Epithelial cell of esophagus (primary cell): ENCODE measurements at regions not wholly inside any gene's neighbourhood (a gene's known extent, or its start where the extent isn't known, plus 50 kb on each side); places are given as distances from the start of the nearest gene placed in this dataset.

Experiments
- DNase-seq: peaks from one replicate; pipeline ENCODE4 v3.0.0; 2010; ENCODE audit warnings: low read depth
- H3K4me3 ChIP-seq: 2 replicates; pipeline ENCODE4 v1.5.1; 2011; ENCODE audit warnings: mild to moderate bottlenecking, low read length, control low read depth
- CTCF ChIP-seq: IDR thresholded peaks from 2 replicates; pipeline ENCODE4 v1.5.1; 2011; ENCODE audit warnings: low read depth, mild to moderate bottlenecking, low read length, control low read depth, inconsistent platforms; ENCODE audit not compliant: insufficient read depth; ENCODE audit errors: missing control alignments

GRCh38 chr3:137199678-137200077 is 241.9 kb downstream of the IL20RB start:
- TF ChIP-seq CTCF = no peak
- no peak overlapping the region for H3K4me3 ChIP-seq
- no peak for DNase-seq

DNA sequence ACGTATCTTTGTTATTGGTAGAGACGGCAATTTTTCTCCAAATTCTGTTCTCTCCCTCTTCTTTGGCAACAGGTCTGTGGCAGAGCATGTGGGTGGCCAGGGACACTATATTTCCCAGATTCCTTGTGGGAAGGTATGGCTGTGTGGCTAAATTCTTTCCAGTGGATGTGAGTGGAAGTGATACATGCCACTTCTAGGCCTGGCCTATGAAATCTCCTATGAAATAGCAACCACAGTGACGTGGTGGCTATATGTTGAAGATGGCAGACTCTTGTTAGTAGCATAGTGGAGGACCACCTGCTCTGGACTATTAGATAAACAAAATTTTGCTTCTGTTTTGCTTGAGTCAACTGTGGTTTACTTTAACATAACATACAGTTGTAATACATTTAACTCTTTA is 243.3 kb downstream of the IL20RB start:
- TF ChIP-seq CTCF = no peak
- no peak overlapping the region for H3K4me3 ChIP-seq
- DNase-seq = no peak

DNA sequence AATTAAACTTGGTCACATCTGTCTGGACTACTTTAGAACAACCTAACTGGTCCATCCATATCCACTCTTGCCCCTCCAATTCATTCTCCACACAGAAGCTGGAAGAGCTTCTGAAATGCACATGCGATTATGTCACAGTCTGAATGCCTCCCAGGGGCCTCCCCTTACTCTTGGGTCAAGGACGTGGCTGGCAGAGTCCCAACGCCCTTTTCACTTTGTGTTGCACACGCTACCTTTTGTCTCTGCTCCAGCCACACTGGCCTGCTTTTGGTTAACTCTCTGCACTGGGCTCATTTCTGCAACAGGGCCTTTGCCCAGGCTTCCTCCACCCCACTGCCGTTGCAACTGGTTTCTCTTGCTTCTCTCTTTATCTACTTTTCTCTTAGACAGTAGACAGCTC is 245.2 kb downstream of the IL20RB start:
- no peak for TF ChIP-seq CTCF
- no peak for DNase-seq
- no peak overlapping the region for H3K4me3 ChIP-seq

DNA sequence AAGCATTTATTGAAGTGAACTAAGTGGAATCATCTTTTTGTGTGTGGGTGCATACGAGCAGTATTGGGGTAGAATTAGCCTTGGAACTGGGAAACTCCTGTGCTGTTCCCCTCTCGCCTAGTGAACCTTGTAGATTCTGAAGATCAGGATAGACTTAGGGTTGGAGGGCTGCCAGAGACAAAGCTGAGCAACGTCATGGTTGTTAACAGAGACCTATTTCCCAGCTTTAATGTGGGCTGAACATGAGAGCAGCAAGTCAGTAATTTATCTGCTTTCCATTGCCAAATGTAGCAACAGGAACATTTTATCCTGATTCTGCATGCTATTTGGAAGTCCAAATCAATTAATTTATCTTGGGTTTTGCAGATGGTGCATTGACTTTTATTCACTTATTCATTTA is 246.6 kb downstream of the IL20RB start:
- DNase-seq = no peak
- no peak overlapping the region for H3K4me3 ChIP-seq
- no peak for TF ChIP-seq CTCF

DNA sequence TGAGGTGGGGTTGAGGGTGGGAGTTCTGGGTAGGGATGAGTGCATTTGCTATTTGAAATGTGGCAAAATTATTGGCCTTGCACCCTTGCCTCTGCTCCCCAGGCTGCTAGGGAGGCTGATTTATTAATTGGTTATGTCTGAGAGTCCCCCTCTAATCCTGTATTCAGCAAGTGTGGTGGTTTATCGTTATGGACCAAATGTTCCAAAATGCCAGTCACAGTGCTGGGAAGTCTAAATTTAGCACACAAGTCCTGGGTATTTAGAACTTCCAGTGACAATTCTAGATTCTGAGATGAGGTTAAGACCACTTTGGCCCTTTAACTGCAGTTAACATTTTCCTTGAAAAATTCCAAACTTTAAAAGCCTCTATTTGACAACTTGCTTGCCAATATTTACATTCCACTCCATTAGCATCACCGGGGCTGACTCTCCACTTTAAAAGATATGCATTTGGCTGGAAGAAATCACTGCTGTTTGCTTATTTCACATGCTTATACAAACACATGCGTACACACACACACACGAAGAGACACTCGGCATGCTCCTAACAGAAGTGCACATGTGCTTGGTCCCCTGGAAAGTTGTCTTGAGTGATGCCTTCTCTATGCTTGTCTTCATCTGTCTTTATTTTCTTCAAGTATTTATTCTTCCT is 247.7 kb downstream of the IL20RB start:
- no peak for TF ChIP-seq CTCF
- H3K4me3 ChIP-seq = no peak overlapping the region
- no peak for DNase-seq

GRCh38 chr3:137207616-137208015 is 249.8 kb downstream of the IL20RB start:
- no peak for DNase-seq
- no peak overlapping the region for H3K4me3 ChIP-seq
- no peak for TF ChIP-seq CTCF

- TF ChIP-seq CTCF = no peak
- DNase-seq = no peak
- H3K4me3 ChIP-seq = no peak overlapping the region
Observed at GRCh38 chr3:137217733-137218132, 259.9 kb downstream of the IL20RB start.
